DND-41 (cell line): ENCODE measurements at regions not wholly inside any gene's neighbourhood (a gene's known extent, or its start where the extent isn't known, plus 50 kb on each side); places are given as distances from the start of the nearest gene placed in this dataset.

Source experiments
- ATAC-seq: fragments of 200-7000 bp; cut with Tn5 transposase; 3 replicates; pipeline ENCODE4 v1.9.1; 2021; ENCODE audit warnings: low read depth; ENCODE audit not compliant: insufficient read depth
- DNase-seq: peaks from one replicate; pipeline ENCODE4 v3.0.0-alpha.2; 2020
- H2AFZ ChIP-seq: 2 replicates; pipeline ENCODE4 v1.6.0; 2012; ENCODE audit warnings: low read depth, low read length
- H3K27ac ChIP-seq: 2 replicates; pipeline ENCODE4 v1.5.1; 2012; ENCODE audit warnings: low read length, inconsistent platforms
- H3K27me3 ChIP-seq: fragments of 200-600 bp; sonication (generic); 2 replicates; pipeline ENCODE4 v1.6.0; 2012; ENCODE audit warnings: low read length, mild to moderate bottlenecking, inconsistent platforms; ENCODE audit not compliant: insufficient read depth, poor library complexity
- H3K36me3 ChIP-seq: 2 replicates; pipeline ENCODE4 v1.5.1; 2012; ENCODE audit warnings: low read length, inconsistent platforms; ENCODE audit not compliant: insufficient read depth
- H3K4me1 ChIP-seq: 2 replicates; pipeline ENCODE4 v1.5.1; 2012; ENCODE audit warnings: mild to moderate bottlenecking, low read length; ENCODE audit not compliant: insufficient read depth
- H3K4me2 ChIP-seq: 2 replicates; pipeline ENCODE4 v1.6.0; 2012; ENCODE audit warnings: mild to moderate bottlenecking, moderate library complexity, low read length, inconsistent platforms; ENCODE audit not compliant: insufficient read depth
- H3K4me3 ChIP-seq, 2 experiments: fragments of 200-600 bp in 1 of 2; shearing (Covaris generic) in 1 of 2; 2 replicates each; pipeline ENCODE4 v1.5.1; 2012 to 2016; ENCODE audit warnings: inconsistent platforms in 2 of 2, low read length in 2 of 2, mild to moderate bottlenecking in 2 of 2, low read depth in 1 of 2, moderate library complexity in 1 of 2
- H3K79me2 ChIP-seq: 2 replicates; pipeline ENCODE4 v1.6.0; 2012; ENCODE audit warnings: low read length, inconsistent platforms; ENCODE audit not compliant: insufficient read depth
- H3K9ac ChIP-seq: 2 replicates; pipeline ENCODE4 v1.6.0; 2012; ENCODE audit warnings: low read depth, mild to moderate bottlenecking, inconsistent platforms, low read length, moderate library complexity
- H3K9me3 ChIP-seq: 2 replicates; pipeline ENCODE4 v1.5.1; 2012; ENCODE audit warnings: low read length, moderate library complexity, mild to moderate bottlenecking, inconsistent platforms; ENCODE audit not compliant: insufficient read depth, severe bottlenecking
- H4K20me1 ChIP-seq: 2 replicates; pipeline ENCODE4 v1.6.0; 2012; ENCODE audit warnings: low read length; ENCODE audit not compliant: insufficient read depth
- CTCF ChIP-seq: IDR thresholded peaks from 2 replicates; pipeline ENCODE4 v1.5.1; 2012; ENCODE audit warnings: borderline replicate concordance, low read length, moderate library complexity, mild to moderate bottlenecking; ENCODE audit not compliant: poor library complexity, severe bottlenecking; ENCODE audit errors: extremely low read depth
- EZH2 ChIP-seq: IDR thresholded peaks from 3 replicates; pipeline ENCODE4 v1.6.1; 2012; ENCODE audit warnings: borderline replicate concordance, low read depth, mild to moderate bottlenecking, moderate library complexity, low read length, inconsistent platforms; ENCODE audit not compliant: severe bottlenecking

GRCh38 chr7:83850941-83851340, 202.0 kb upstream of the SEMA3E start:
- Histone ChIP-seq H2AFZ (no peak overlapping the region), H3K9ac (no peak overlapping the region), H4K20me1 (no peaks in the 10 kb centered on the region), H3K4me2 (no peak overlapping the region), H3K9me3 (no peaks in the 10 kb centered on the region), H3K27me3 (no peaks in the 10 kb centered on the region), H3K27ac (no peak overlapping the region), H3K36me3 (no peaks in the 10 kb centered on the region), H3K4me3 (no peak overlapping the region), H3K79me2 (no peaks in the 10 kb centered on the region), H3K4me1 (no peaks in the 10 kb centered on the region)
- no peak for TF ChIP-seq EZH2
- TF ChIP-seq CTCF: no peak
- no peak for DNase-seq
- no peak for ATAC-seq

GRCh38 chr7:83850125-83850524, 201.2 kb upstream of the SEMA3E start:
- ATAC-seq (no peak), DNase-seq (no peak)
- no peaks in the 10 kb centered on the region for H3K4me1 ChIP-seq
- no peak overlapping the region for H2AFZ ChIP-seq
- H3K9ac ChIP-seq: no peak overlapping the region
- H3K27me3 ChIP-seq: no peaks in the 10 kb centered on the region
- no peaks in the 10 kb centered on the region for H3K79me2 ChIP-seq
- H3K27ac ChIP-seq: no peak overlapping the region
- no peaks in the 10 kb centered on the region for H3K36me3 ChIP-seq
- H3K9me3 ChIP-seq: no peaks in the 10 kb centered on the region
- no peak for TF ChIP-seq EZH2
- TF ChIP-seq CTCF: no peak
- H4K20me1 ChIP-seq: no peaks in the 10 kb centered on the region
- no peak overlapping the region for H3K4me2 ChIP-seq
- no peak overlapping the region for H3K4me3 ChIP-seq

- Histone ChIP-seq H3K27me3 (no peaks in the 10 kb centered on the region), H3K4me1 (no peaks in the 10 kb centered on the region), H3K27ac (no peak overlapping the region), H3K9me3 (no peaks in the 10 kb centered on the region), H3K9ac (no peak overlapping the region), H2AFZ (no peak overlapping the region), H3K4me3 (no peak overlapping the region), H3K36me3 (no peaks in the 10 kb centered on the region), H4K20me1 (no peaks in the 10 kb centered on the region), H3K79me2 (no peaks in the 10 kb centered on the region), H3K4me2 (no peak overlapping the region)
- no peak for DNase-seq
- ATAC-seq: no peak
- no peak for TF ChIP-seq CTCF
- no peak for TF ChIP-seq EZH2
Observed at GRCh38 chr7:83849131-83849530, 200.2 kb upstream of the SEMA3E start.

GRCh38 chr7:83842894-83843293, 194.0 kb upstream of the SEMA3E start:
- Histone ChIP-seq H3K27me3 (no peaks in the 10 kb centered on the region), H3K79me2 (no peaks in the 10 kb centered on the region), H3K9me3 (no peaks in the 10 kb centered on the region), H4K20me1 (no peaks in the 10 kb centered on the region), H3K4me3 (no peak overlapping the region), H2AFZ (no peak overlapping the region), H3K4me2 (no peak overlapping the region), H3K36me3 (no peaks in the 10 kb centered on the region), H3K27ac (no peak overlapping the region), H3K9ac (no peak overlapping the region), H3K4me1 (no peaks in the 10 kb centered on the region)
- DNase-seq (no peak), ATAC-seq (no peak)
- no peak for TF ChIP-seq CTCF
- no peak for TF ChIP-seq EZH2
